ENCODE measurements at regions not wholly inside any gene's neighbourhood (a gene's known extent, or its start where the extent isn't known, plus 50 kb on each side); places are given as distances from the start of the nearest gene placed in this dataset.

- Histone ChIP-seq H2AFZ (ENCODE audit: low read depth, low read length) (no peak overlapping the region), H3K4me3 (ENCODE audit: low read depth in 1 of 2, low read length in 2 of 2) (no peak overlapping the region)
- TF ChIP-seq EZH2 (IDR thresholded peaks at IDR 0.05; ENCODE audit: borderline replicate concordance, low read depth, low read length, severe bottlenecking), result no peak
- TF ChIP-seq CTCF (IDR thresholded peaks at IDR 0.05; ENCODE audit: borderline replicate concordance, extremely low read depth, low read length, poor library complexity, severe bottlenecking), result no peak
Observed at GRCh38 chr18:22099925-22100324, 69.5 kb upstream of the GATA6 start.

DNA sequence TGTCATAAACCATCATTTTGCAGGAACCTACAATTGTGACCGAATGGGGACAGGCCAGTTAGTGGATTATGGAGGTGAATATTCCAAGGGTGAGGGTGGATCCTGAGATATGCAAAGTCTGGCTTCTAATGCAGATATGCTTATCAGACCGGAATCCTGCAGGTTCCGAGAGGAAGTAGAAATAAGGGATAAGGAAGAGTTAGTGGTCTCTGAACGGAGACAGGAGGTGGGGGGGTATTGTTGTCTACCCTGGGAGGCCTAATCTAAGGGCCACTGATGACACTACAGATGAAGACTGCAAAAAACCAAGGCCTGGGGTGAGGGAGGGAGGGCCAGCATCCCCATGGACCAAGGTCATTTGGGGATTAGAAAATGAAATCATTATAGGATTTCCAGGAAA lies 67.7 kb upstream of the GATA6 start:
- H3K4me2 ChIP-seq (ENCODE audit: insufficient read depth, low read length), result no peak overlapping the region
- no peak overlapping the region for H3K27ac ChIP-seq (ENCODE audit: low read length)
- H4K20me1 ChIP-seq (ENCODE audit: insufficient read depth, low read length), result no peaks in the 10 kb centered on the region
- H3K36me3 ChIP-seq (ENCODE audit: insufficient read depth, low read length), result no peaks in the 10 kb centered on the region
- DNase-seq (no peak), ATAC-seq (ENCODE audit: insufficient read depth, low read depth) (no peak)
- H3K9ac ChIP-seq (ENCODE audit: low read depth, low read length), result no peak overlapping the region
- no peaks in the 10 kb centered on the region for H3K4me1 ChIP-seq (ENCODE audit: insufficient read depth, low read length)
- TF ChIP-seq EZH2 (IDR thresholded peaks at IDR 0.05; ENCODE audit: borderline replicate concordance, low read depth, low read length, severe bottlenecking), result no peak
- TF ChIP-seq CTCF (IDR thresholded peaks at IDR 0.05; ENCODE audit: borderline replicate concordance, extremely low read depth, low read length, poor library complexity, severe bottlenecking), result no peak
- H3K4me3 ChIP-seq (ENCODE audit: low read depth in 1 of 2, low read length in 2 of 2), result no peak overlapping the region
- H3K9me3 ChIP-seq (ENCODE audit: insufficient read depth, low read length, severe bottlenecking), result no peaks in the 10 kb centered on the region
- H3K27me3 ChIP-seq (ENCODE audit: insufficient read depth, low read length, poor library complexity), result peaks cover 13% of the 10 kb centered on the region
- no peaks in the 10 kb centered on the region for H3K79me2 ChIP-seq (ENCODE audit: insufficient read depth, low read length)
- H2AFZ ChIP-seq (ENCODE audit: low read depth, low read length), result no peak overlapping the region

More at GRCh38 chr18:22099925-22100324, 69.5 kb upstream of the GATA6 start:
- no peaks in the 10 kb centered on the region for H3K79me2 ChIP-seq (ENCODE audit: insufficient read depth, low read length)
- no peaks in the 10 kb centered on the region for H4K20me1 ChIP-seq (ENCODE audit: insufficient read depth, low read length)
- no peak overlapping the region for H3K9ac ChIP-seq (ENCODE audit: low read depth, low read length)
- no peaks in the 10 kb centered on the region for H3K36me3 ChIP-seq (ENCODE audit: insufficient read depth, low read length)
- no peak overlapping the region for H3K4me2 ChIP-seq (ENCODE audit: insufficient read depth, low read length)
- no peaks in the 10 kb centered on the region for H3K4me1 ChIP-seq (ENCODE audit: insufficient read depth, low read length)
- no peaks in the 10 kb centered on the region for H3K9me3 ChIP-seq (ENCODE audit: insufficient read depth, low read length, severe bottlenecking)
- ATAC-seq (ENCODE audit: insufficient read depth, low read depth) (no peak), DNase-seq (no peak)
- H3K27me3 ChIP-seq (ENCODE audit: insufficient read depth, low read length, poor library complexity), result peaks cover 9% of the 10 kb centered on the region
- no peak overlapping the region for H3K27ac ChIP-seq (ENCODE audit: low read length)

GRCh38 chr18:22102953-22103646 lies 66.3 kb upstream of the GATA6 start:
- no peak overlapping the region for H3K4me3 ChIP-seq (ENCODE audit: low read depth in 1 of 2, low read length in 2 of 2)
- DNase-seq, result no peak
- no peaks in the 10 kb centered on the region for H3K9me3 ChIP-seq (ENCODE audit: insufficient read depth, low read length, severe bottlenecking)
- no peak overlapping the region for H2AFZ ChIP-seq (ENCODE audit: low read depth, low read length)
- ATAC-seq (ENCODE audit: insufficient read depth, low read depth), result no peak
- H3K36me3 ChIP-seq (ENCODE audit: insufficient read depth, low read length), result no peaks in the 10 kb centered on the region
- no peak overlapping the region for H3K27ac ChIP-seq (ENCODE audit: low read length)
- TF ChIP-seq CTCF (IDR thresholded peaks at IDR 0.05; ENCODE audit: borderline replicate concordance, extremely low read depth, low read length, poor library complexity, severe bottlenecking) (no peak), EZH2 (IDR thresholded peaks at IDR 0.05; ENCODE audit: borderline replicate concordance, low read depth, low read length, severe bottlenecking) (no peak)
- no peaks in the 10 kb centered on the region for H4K20me1 ChIP-seq (ENCODE audit: insufficient read depth, low read length)
- H3K9ac ChIP-seq (ENCODE audit: low read depth, low read length), result no peak overlapping the region
- no peaks in the 10 kb centered on the region for H3K4me1 ChIP-seq (ENCODE audit: insufficient read depth, low read length)
- H3K27me3 ChIP-seq (ENCODE audit: insufficient read depth, low read length, poor library complexity), result peaks cover 13% of the 10 kb centered on the region
- H3K4me2 ChIP-seq (ENCODE audit: insufficient read depth, low read length), result no peak overlapping the region
- H3K79me2 ChIP-seq (ENCODE audit: insufficient read depth, low read length), result no peaks in the 10 kb centered on the region
